ENCODE measurements at regions not wholly inside any gene's neighbourhood (a gene's known extent, or its start where the extent isn't known, plus 50 kb on each side); places are given as distances from the start of the nearest gene placed in this dataset.

- Histone ChIP-seq H3K4me3 (ENCODE audit: insufficient read depth, low read length) (no peak overlapping the region), H4K20me1 (ENCODE audit: insufficient read depth, low read length) (no peaks in the 10 kb centered on the region), H2AFZ (ENCODE audit: low read length) (no peak overlapping the region), H3K27me3 (ENCODE audit: insufficient read depth, low read length) (no peaks in the 10 kb centered on the region), H3K4me1 (ENCODE audit: insufficient read depth, low read length) (peaks cover 4% of the 10 kb centered on the region), H3K79me2 (ENCODE audit: insufficient read depth, low read length) (no peaks in the 10 kb centered on the region), H3K9me3 (ENCODE audit: low read depth, low read length) (no peaks in the 10 kb centered on the region), H3K27ac (ENCODE audit: low read depth, low read length) (no peak overlapping the region), H3K4me2 (ENCODE audit: insufficient read depth, low read length) (no peak overlapping the region), H3K36me3 (ENCODE audit: insufficient read depth, low read length) (no peaks in the 10 kb centered on the region)
- DNase-seq (ENCODE audit: insufficient read length, low spot score, missing footprints), result no peak
- TF ChIP-seq CTCF (IDR thresholded peaks at IDR 0.05; ENCODE audit: extremely low read depth, low read depth, low read length), result no peak
These were observed 318.3 kb upstream of the RPS23 start for GRCh38 chr5:82596451-82596850.

GRCh38 chr5:82595113-82595512 is 317.0 kb upstream of the RPS23 start:
- peaks cover 4% of the 10 kb centered on the region for H3K4me1 ChIP-seq (ENCODE audit: insufficient read depth, low read length)
- H3K79me2 ChIP-seq (ENCODE audit: insufficient read depth, low read length), result no peaks in the 10 kb centered on the region
- no peak overlapping the region for H3K4me2 ChIP-seq (ENCODE audit: insufficient read depth, low read length)
- no peak overlapping the region for H3K27ac ChIP-seq (ENCODE audit: low read depth, low read length)
- no peaks in the 10 kb centered on the region for H3K27me3 ChIP-seq (ENCODE audit: insufficient read depth, low read length)
- no peak overlapping the region for H3K4me3 ChIP-seq (ENCODE audit: insufficient read depth, low read length)
- no peak overlapping the region for H2AFZ ChIP-seq (ENCODE audit: low read length)
- no peaks in the 10 kb centered on the region for H3K9me3 ChIP-seq (ENCODE audit: low read depth, low read length)
- no peaks in the 10 kb centered on the region for H3K36me3 ChIP-seq (ENCODE audit: insufficient read depth, low read length)
- no peaks in the 10 kb centered on the region for H4K20me1 ChIP-seq (ENCODE audit: insufficient read depth, low read length)
- DNase-seq (ENCODE audit: insufficient read length, low spot score, missing footprints), result no peak
- no peak for TF ChIP-seq CTCF (IDR thresholded peaks at IDR 0.05; ENCODE audit: extremely low read depth, low read depth, low read length)

GRCh38 chr5:82594097-82594496 is 315.9 kb upstream of the RPS23 start:
- no peak overlapping the region for H3K27ac ChIP-seq (ENCODE audit: low read depth, low read length)
- no peaks in the 10 kb centered on the region for H3K79me2 ChIP-seq (ENCODE audit: insufficient read depth, low read length)
- H3K4me2 ChIP-seq (ENCODE audit: insufficient read depth, low read length), result no peak overlapping the region
- H3K4me1 ChIP-seq (ENCODE audit: insufficient read depth, low read length), result peaks cover 4% of the 10 kb centered on the region
- H3K27me3 ChIP-seq (ENCODE audit: insufficient read depth, low read length), result no peaks in the 10 kb centered on the region
- no peaks in the 10 kb centered on the region for H4K20me1 ChIP-seq (ENCODE audit: insufficient read depth, low read length)
- DNase-seq (ENCODE audit: insufficient read length, low spot score, missing footprints), result no peak
- H3K36me3 ChIP-seq (ENCODE audit: insufficient read depth, low read length), result no peaks in the 10 kb centered on the region
- H3K9me3 ChIP-seq (ENCODE audit: low read depth, low read length), result no peaks in the 10 kb centered on the region
- H2AFZ ChIP-seq (ENCODE audit: low read length), result no peak overlapping the region
- H3K4me3 ChIP-seq (ENCODE audit: insufficient read depth, low read length), result no peak overlapping the region
- no peak for TF ChIP-seq CTCF (IDR thresholded peaks at IDR 0.05; ENCODE audit: extremely low read depth, low read depth, low read length)

- no peak for DNase-seq (ENCODE audit: insufficient read length, low spot score, missing footprints)
- Histone ChIP-seq H3K4me2 (ENCODE audit: insufficient read depth, low read length) (no peak overlapping the region), H3K4me1 (ENCODE audit: insufficient read depth, low read length) (peaks cover 4% of the 10 kb centered on the region)
These were observed 315.3 kb upstream of the RPS23 start for GRCh38 chr5:82593481-82593880.

More at GRCh38 chr5:82593481-82593880, 315.3 kb upstream of the RPS23 start:
- no peak overlapping the region for H3K27ac ChIP-seq (ENCODE audit: low read depth, low read length)
- H4K20me1 ChIP-seq (ENCODE audit: insufficient read depth, low read length), result no peaks in the 10 kb centered on the region
- H3K27me3 ChIP-seq (ENCODE audit: insufficient read depth, low read length), result no peaks in the 10 kb centered on the region
- no peaks in the 10 kb centered on the region for H3K79me2 ChIP-seq (ENCODE audit: insufficient read depth, low read length)
- no peaks in the 10 kb centered on the region for H3K36me3 ChIP-seq (ENCODE audit: insufficient read depth, low read length)
- no peak overlapping the region for H2AFZ ChIP-seq (ENCODE audit: low read length)
- H3K4me3 ChIP-seq (ENCODE audit: insufficient read depth, low read length), result no peak overlapping the region
- no peak for TF ChIP-seq CTCF (IDR thresholded peaks at IDR 0.05; ENCODE audit: extremely low read depth, low read depth, low read length)
- no peaks in the 10 kb centered on the region for H3K9me3 ChIP-seq (ENCODE audit: low read depth, low read length)
